Nucleus accumbens (tissue), 56 donors: ENCODE measurements at regions not wholly inside any gene's neighbourhood (a gene's known extent, or its start where the extent isn't known, plus 50 kb on each side); places are given as distances from the start of the nearest gene placed in this dataset.

Experiments
- DNase-seq, 56 donors: peaks; one replicate each; lab custom pipeline; 2025; lab: John Stamatoyannopoulos, UW

GRCh38 chrX:38985945-38986344, 184.7 kb downstream of the MID1IP1 start:
- no peak for DNase-seq

- DNase-seq = no peak
Observed at GRCh38 chrX:38986586-38986985, 185.3 kb downstream of the MID1IP1 start.

GRCh38 chrX:38987198-38987651, 186.0 kb downstream of the MID1IP1 start:
- DNase-seq = no peak

GRCh38 chrX:38988301-38988700, 187.0 kb downstream of the MID1IP1 start:
- DNase-seq = no peak

GRCh38 chrX:38989076-38989475, 187.8 kb downstream of the MID1IP1 start:
- DNase-seq = no peak

- no peak for DNase-seq
Observed at GRCh38 chrX:38991656-38992440, 190.6 kb downstream of the MID1IP1 start.

- peak in 3 of 56 donors; percentile 0 to 1 (median 1) for DNase-seq
Observed at GRCh38 chrX:38992441-38993096, 191.3 kb downstream of the MID1IP1 start.

GRCh38 chrX:38993500-38993899, 192.2 kb downstream of the MID1IP1 start:
- DNase-seq = no peak

GRCh38 chrX:38999099-38999498, 197.8 kb downstream of the MID1IP1 start:
- DNase-seq = no peak

GRCh38 chrX:38999967-39000745, 198.9 kb downstream of the MID1IP1 start:
- DNase-seq = no peak

- no peak for DNase-seq
Observed at GRCh38 chrX:39000802-39001201, 199.5 kb downstream of the MID1IP1 start.

GRCh38 chrX:39002466-39002865, 201.2 kb downstream of the MID1IP1 start:
- no peak for DNase-seq

- DNase-seq = no peak
Observed at GRCh38 chrX:39008549-39008948, 207.3 kb downstream of the MID1IP1 start.

- no peak for DNase-seq
Observed at GRCh38 chrX:39011454-39012221, 210.4 kb downstream of the MID1IP1 start.

GRCh38 chrX:39012621-39013111, 211.4 kb downstream of the MID1IP1 start:
- DNase-seq = peak in 1 of 56 donors; percentile 0

- DNase-seq = no peak
Observed at GRCh38 chrX:39016556-39016955, 215.3 kb downstream of the MID1IP1 start.

- DNase-seq = no peak
Observed at GRCh38 chrX:39017077-39017476, 215.8 kb downstream of the MID1IP1 start.

GRCh38 chrX:39017716-39018115, 216.5 kb downstream of the MID1IP1 start:
- no peak for DNase-seq

GRCh38 chrX:39018541-39018940, 217.3 kb downstream of the MID1IP1 start:
- DNase-seq = no peak

- DNase-seq = no peak
Observed at GRCh38 chrX:39019056-39019455, 217.8 kb downstream of the MID1IP1 start.
